Upper lobe of right lung (tissue), 1 donor: ENCODE measurements at regions not wholly inside any gene's neighbourhood (a gene's known extent, or its start where the extent isn't known, plus 50 kb on each side); places are given as distances from the start of the nearest gene placed in this dataset.

ENCODE experiments used
- ATAC-seq: fragments of 200-7000 bp; cut with Tn5 transposase; one replicate; pipeline ENCODE4 v1.9.1; 2020; ENCODE audit warnings: mild to moderate bottlenecking, moderate library complexity
- DNase-seq: peaks from one replicate; pipeline ENCODE4 v3.0.0-alpha.2; 2020
- H3K27ac ChIP-seq: fragments of 200-600 bp; one replicate; pipeline ENCODE4 v1.8.0; 2022
- H3K27me3 ChIP-seq: fragments of 200-600 bp; one replicate; pipeline ENCODE4 v1.8.0; 2022; ENCODE audit warnings: mild to moderate bottlenecking
- H3K36me3 ChIP-seq: fragments of 200-600 bp; one replicate; pipeline ENCODE4 v1.8.0; 2022
- H3K4me1 ChIP-seq: fragments of 200-600 bp; one replicate; pipeline ENCODE4 v1.8.0; 2022
- H3K4me3 ChIP-seq: fragments of 200-600 bp; one replicate; pipeline ENCODE4 v1.8.0; 2022; ENCODE audit warnings: mild to moderate bottlenecking
- H3K9me3 ChIP-seq: fragments of 200-600 bp; one replicate; pipeline ENCODE4 v1.8.0; 2022
- intact Hi-C: fragments of 100-400 bp; cut with DNase I; formaldehyde crosslinking; loops from one replicate; pipeline ENCODE4 v1.11.0; 2022
- TF ChIP-seq, protein P1 (sequence below): fragments of 200-600 bp; IDR thresholded peaks from one replicate; pipeline ENCODE4 v1.8.0; 2022; ENCODE audit warnings: antibody characterized with exemption
- donor health status: DM: no; HTN: yes; CAD: no; lungs with severe emphysema.

GRCh38 chr6:66772800-66773199 lies 1065.8 kb upstream of the EYS start:
- TF ChIP-seq, protein P1, sequence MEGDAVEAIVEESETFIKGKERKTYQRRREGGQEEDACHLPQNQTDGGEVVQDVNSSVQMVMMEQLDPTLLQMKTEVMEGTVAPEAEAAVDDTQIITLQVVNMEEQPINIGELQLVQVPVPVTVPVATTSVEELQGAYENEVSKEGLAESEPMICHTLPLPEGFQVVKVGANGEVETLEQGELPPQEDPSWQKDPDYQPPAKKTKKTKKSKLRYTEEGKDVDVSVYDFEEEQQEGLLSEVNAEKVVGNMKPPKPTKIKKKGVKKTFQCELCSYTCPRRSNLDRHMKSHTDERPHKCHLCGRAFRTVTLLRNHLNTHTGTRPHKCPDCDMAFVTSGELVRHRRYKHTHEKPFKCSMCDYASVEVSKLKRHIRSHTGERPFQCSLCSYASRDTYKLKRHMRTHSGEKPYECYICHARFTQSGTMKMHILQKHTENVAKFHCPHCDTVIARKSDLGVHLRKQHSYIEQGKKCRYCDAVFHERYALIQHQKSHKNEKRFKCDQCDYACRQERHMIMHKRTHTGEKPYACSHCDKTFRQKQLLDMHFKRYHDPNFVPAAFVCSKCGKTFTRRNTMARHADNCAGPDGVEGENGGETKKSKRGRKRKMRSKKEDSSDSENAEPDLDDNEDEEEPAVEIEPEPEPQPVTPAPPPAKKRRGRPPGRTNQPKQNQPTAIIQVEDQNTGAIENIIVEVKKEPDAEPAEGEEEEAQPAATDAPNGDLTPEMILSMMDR: no peak
- Histone ChIP-seq H3K27me3 (no peaks in the 10 kb centered on the region), H3K27ac (no peak overlapping the region), H3K9me3 (peaks cover 5% of the 10 kb centered on the region), H3K36me3 (no peaks in the 10 kb centered on the region), H3K4me1 (no peaks in the 10 kb centered on the region), H3K4me3 (no peak overlapping the region)
- DNase-seq (no peak), ATAC-seq (no peak)
- intact Hi-C loops: no loop called here

DNA sequence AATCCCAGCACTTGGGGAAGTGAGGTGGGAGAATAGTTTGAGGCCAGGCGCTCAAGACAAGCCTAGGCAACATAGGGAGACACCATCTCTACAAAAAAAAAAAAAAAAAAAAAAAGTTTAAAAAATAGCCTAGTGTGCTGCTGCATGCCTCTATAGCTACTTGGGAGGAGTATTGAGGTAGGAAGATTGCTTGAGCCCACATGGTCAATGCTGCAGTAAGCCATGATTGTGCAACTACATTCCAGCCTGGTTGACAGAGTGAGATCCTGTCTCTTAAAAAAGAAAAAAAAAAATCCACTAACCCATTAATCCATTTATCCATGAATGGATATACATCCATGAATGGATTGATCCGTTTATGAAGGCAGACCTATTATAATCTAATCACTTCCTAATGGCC lies 1064.6 kb upstream of the EYS start:
- no peak overlapping the region for H3K4me3 ChIP-seq
- no peak for ATAC-seq
- intact Hi-C loops: no loop called here
- DNase-seq: no peak
- no peaks in the 10 kb centered on the region for H3K27me3 ChIP-seq
- H3K36me3 ChIP-seq: no peaks in the 10 kb centered on the region
- TF ChIP-seq, protein P1: no peak
- no peak overlapping the region for H3K27ac ChIP-seq
- no peaks in the 10 kb centered on the region for H3K4me1 ChIP-seq
- H3K9me3 ChIP-seq: peaks cover 4% of the 10 kb centered on the region

DNA sequence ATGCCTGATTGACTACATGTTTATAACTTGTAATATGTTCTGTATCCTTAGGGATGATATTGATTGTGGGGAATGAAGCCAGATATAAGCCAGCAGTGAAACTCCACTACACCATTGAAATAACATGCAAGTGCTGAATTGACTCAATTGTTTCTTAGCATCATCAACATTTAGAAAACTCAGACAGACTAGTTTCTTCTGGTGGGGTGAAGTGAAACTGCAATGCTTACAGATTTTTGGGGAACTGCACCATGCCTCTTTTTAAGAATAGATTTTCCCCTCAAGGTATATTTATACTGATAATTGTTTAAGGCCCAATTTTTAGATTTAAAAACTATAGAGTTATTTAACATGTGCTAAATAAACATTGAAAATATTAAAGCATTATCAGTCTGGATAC lies 1044.6 kb upstream of the EYS start:
- intact Hi-C loops: no loop called here
- no peaks in the 10 kb centered on the region for H3K9me3 ChIP-seq
- ATAC-seq (no peak), DNase-seq (no peak)
- no peaks in the 10 kb centered on the region for H3K27me3 ChIP-seq
- H3K27ac ChIP-seq: no peak overlapping the region
- TF ChIP-seq, protein P1: no peak
- H3K4me1 ChIP-seq: no peaks in the 10 kb centered on the region
- H3K36me3 ChIP-seq: no peaks in the 10 kb centered on the region
- no peak overlapping the region for H3K4me3 ChIP-seq

DNA sequence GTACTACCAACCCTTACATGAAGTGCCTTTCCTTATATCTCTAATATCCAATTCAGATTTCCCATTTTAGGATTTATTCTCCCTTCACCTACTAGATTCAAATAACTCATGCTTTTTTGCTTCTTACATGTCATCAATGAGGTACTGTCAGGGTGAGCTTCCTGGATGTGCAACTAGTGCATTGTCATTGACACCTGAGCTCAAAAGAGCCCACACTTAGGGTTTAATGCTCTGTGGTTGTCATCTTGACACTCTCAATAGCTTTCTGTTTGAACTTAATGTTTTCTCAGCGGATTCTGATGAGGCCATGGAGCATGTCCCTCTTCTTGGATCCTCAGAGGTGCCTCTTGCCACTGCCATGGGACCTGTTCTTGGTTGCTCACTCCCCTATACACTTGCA lies 1033.3 kb upstream of the EYS start:
- no peaks in the 10 kb centered on the region for H3K27me3 ChIP-seq
- no peak for ATAC-seq
- no peak overlapping the region for H3K4me3 ChIP-seq
- H3K36me3 ChIP-seq: no peaks in the 10 kb centered on the region
- no peak for DNase-seq
- H3K4me1 ChIP-seq: no peaks in the 10 kb centered on the region
- no peaks in the 10 kb centered on the region for H3K9me3 ChIP-seq
- no peak overlapping the region for H3K27ac ChIP-seq
- TF ChIP-seq, protein P1: no peak
- intact Hi-C loops: no loop called here

- DNase-seq (no peak), ATAC-seq (no peak)
- H3K27ac ChIP-seq: no peak overlapping the region
- no peaks in the 10 kb centered on the region for H3K9me3 ChIP-seq
- H3K4me3 ChIP-seq: no peak overlapping the region
- H3K36me3 ChIP-seq: no peaks in the 10 kb centered on the region
- no peaks in the 10 kb centered on the region for H3K4me1 ChIP-seq
- no peaks in the 10 kb centered on the region for H3K27me3 ChIP-seq
- TF ChIP-seq, protein P1: no peak
- intact Hi-C loops: no loop called here
Measured at GRCh38 chr6:66735106-66735890, 1028.3 kb upstream of the EYS start.

GRCh38 chr6:66731310-66731709 lies 1024.3 kb upstream of the EYS start:
- Histone ChIP-seq H3K27me3 (no peaks in the 10 kb centered on the region), H3K4me3 (no peak overlapping the region), H3K4me1 (no peaks in the 10 kb centered on the region), H3K36me3 (no peaks in the 10 kb centered on the region), H3K27ac (no peak overlapping the region), H3K9me3 (no peaks in the 10 kb centered on the region)
- TF ChIP-seq, protein P1: no peak
- ATAC-seq: no peak
- intact Hi-C loops: no loop called here
- no peak for DNase-seq
